Karpas-422 (cell line): ENCODE measurements at regions not wholly inside any gene's neighbourhood (a gene's known extent, or its start where the extent isn't known, plus 50 kb on each side); places are given as distances from the start of the nearest gene placed in this dataset.
"Not testable (repeated sequence)": the region's sequence is repeated elsewhere in the genome, so short reads cannot be mapped to it uniquely, and the experiment has no call there.

Experiments
- DNase-seq: peaks from one replicate; pipeline ENCODE4 v3.0.0-alpha.2; 2015
- H2AFZ ChIP-seq: fragments of 200-600 bp; sonication (generic); 2 replicates; pipeline ENCODE4 v1.6.1; 2014; ENCODE audit warnings: antibody characterized with exemption, low read length, mixed read lengths
- H3K27ac ChIP-seq: fragments of 200-600 bp; sonication (generic); 2 replicates; pipeline ENCODE4 v1.5.1; 2014; ENCODE audit warnings: mild to moderate bottlenecking, low read length, moderate library complexity
- H3K27me3 ChIP-seq: fragments of 200-600 bp; sonication (generic); 2 replicates; pipeline ENCODE4 v1.6.1; 2014; ENCODE audit warnings: low read length, mixed read lengths
- H3K36me3 ChIP-seq: fragments of 200-600 bp; sonication (generic); 2 replicates; pipeline ENCODE4 v1.6.1; 2014; ENCODE audit warnings: low read length, mixed read lengths; ENCODE audit not compliant: insufficient read depth
- H3K4me1 ChIP-seq: fragments of 200-600 bp; sonication (generic); 2 replicates; pipeline ENCODE4 v1.6.1; 2014; ENCODE audit warnings: mild to moderate bottlenecking, low read length, mixed read lengths
- H3K4me2 ChIP-seq: fragments of 200-600 bp; sonication (generic); 2 replicates; pipeline ENCODE4 v1.6.1; 2014; ENCODE audit warnings: low read length, low read depth, mild to moderate bottlenecking; ENCODE audit not compliant: poor library complexity, severe bottlenecking
- H3K4me3 ChIP-seq: fragments of 200-600 bp; sonication (generic); 2 replicates; pipeline ENCODE4 v1.5.1; 2014; ENCODE audit warnings: mild to moderate bottlenecking, antibody characterized with exemption, low read length, mixed read lengths
- H3K79me2 ChIP-seq: fragments of 200-600 bp; sonication (generic); 2 replicates; pipeline ENCODE4 v1.6.1; 2014; ENCODE audit warnings: mild to moderate bottlenecking, low read length, mixed read lengths
- H3K9ac ChIP-seq: fragments of 200-600 bp; sonication (generic); 2 replicates; pipeline ENCODE4 v1.6.0; 2014; ENCODE audit warnings: low read length
- H3K9me2 ChIP-seq: fragments of 200-600 bp; sonication (generic), shearing (Covaris generic); replicated peaks from 2 replicates; pipeline ENCODE4 v1.6.0; 2014; ENCODE audit warnings: mild to moderate bottlenecking, low read length, moderate library complexity; ENCODE audit not compliant: insufficient read depth
- H3K9me3 ChIP-seq: fragments of 300-700, 200-600 bp; sonication (generic); 2 replicates; pipeline ENCODE4 v1.6.1; 2014; ENCODE audit warnings: low read length, mixed read lengths
- H4K20me1 ChIP-seq: fragments of 200-600 bp; sonication (generic); 2 replicates; pipeline ENCODE4 v1.6.1; 2014; ENCODE audit warnings: mild to moderate bottlenecking, antibody characterized with exemption, low read length, low read depth; ENCODE audit not compliant: insufficient read depth

DNA sequence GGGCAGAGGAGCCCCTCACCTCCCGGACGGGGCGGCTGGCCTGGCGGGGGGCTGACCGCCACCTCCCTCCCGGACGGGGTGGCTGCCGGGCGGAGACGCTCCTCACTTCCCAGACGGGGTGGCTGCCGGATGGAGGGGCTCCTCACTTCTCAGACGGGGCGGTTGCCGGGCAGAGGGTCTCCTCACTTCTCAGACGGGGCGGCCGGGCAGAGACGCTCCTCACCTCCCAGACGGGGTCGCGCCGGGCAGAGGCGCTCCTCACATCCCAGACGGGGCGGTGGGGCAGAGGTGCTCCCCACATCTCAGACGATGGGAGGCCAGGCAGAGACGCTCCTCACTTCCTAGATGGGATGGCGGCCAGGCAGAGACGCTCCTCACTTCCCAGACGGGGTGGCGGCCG, 1615.9 kb upstream of the C9orf72 start:
- not testable (repeated sequence) for H3K4me1 ChIP-seq, H3K9me2 ChIP-seq, H4K20me1 ChIP-seq, H3K79me2 ChIP-seq, H3K4me2 ChIP-seq, H2AFZ ChIP-seq, H3K4me3 ChIP-seq, H3K9ac ChIP-seq, H3K36me3 ChIP-seq, H3K27ac ChIP-seq, DNase-seq, H3K9me3 ChIP-seq, H3K27me3 ChIP-seq

DNA sequence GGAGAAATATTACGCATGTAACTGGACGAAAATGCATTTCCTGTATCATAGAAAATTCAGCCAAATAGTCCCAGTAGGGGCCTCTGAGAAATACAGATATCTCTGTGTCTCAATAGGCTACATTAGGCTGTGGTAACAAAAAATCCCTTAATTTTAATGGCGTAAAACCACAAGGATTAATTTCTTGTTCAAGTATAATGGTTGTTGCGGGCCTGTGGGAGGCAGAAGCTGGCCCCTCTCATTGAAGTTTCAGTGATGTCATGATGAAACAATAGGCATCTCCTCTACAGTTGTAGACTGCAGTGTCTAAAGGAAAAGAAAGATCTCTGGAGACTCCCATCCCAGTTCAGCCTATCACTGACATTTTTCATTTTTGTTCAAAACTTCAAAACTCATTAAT, 1625.6 kb upstream of the C9orf72 start:
- Histone ChIP-seq H3K4me2 (no peak overlapping the region), H3K79me2 (no peaks in the 10 kb centered on the region), H3K4me3 (no peak overlapping the region), H3K9ac (no peak overlapping the region), H3K36me3 (no peaks in the 10 kb centered on the region), H3K27me3 (no peaks in the 10 kb centered on the region), H3K27ac (no peak overlapping the region), H3K9me3 (peaks cover 5% of the 10 kb centered on the region), H3K4me1 (no peaks in the 10 kb centered on the region), H3K9me2 (no peaks in the 10 kb centered on the region), H2AFZ (no peak overlapping the region), H4K20me1 (no peaks in the 10 kb centered on the region)
- DNase-seq: no peak

DNA sequence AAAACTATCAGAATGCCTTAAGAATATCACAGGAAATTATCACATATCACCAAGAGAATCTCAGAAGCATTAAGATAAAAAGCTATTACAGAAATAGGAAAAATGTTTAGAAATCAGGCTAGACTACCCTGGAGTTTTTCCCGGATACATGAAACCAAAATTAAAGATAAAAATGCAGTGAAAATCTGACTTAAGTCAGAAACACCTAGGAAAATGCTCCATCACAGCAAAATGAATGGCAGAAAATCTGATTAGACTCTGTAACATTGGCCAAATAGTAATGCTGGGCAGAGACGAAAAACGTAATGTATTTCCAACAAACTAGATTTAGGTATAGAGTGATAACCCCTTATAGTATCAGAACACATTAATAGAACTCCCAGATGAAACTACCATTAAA, 1626.7 kb upstream of the C9orf72 start:
- H3K27me3 ChIP-seq: no peaks in the 10 kb centered on the region
- H3K27ac ChIP-seq: no peak overlapping the region
- no peaks in the 10 kb centered on the region for H3K36me3 ChIP-seq
- H4K20me1 ChIP-seq: no peaks in the 10 kb centered on the region
- DNase-seq: no peak
- H3K9me3 ChIP-seq: no peaks in the 10 kb centered on the region; the same call in none of the 2 replicates
- no peak overlapping the region for H3K4me3 ChIP-seq
- no peak overlapping the region for H2AFZ ChIP-seq
- no peaks in the 10 kb centered on the region for H3K79me2 ChIP-seq
- no peaks in the 10 kb centered on the region for H3K9me2 ChIP-seq
- no peak overlapping the region for H3K4me2 ChIP-seq
- no peaks in the 10 kb centered on the region for H3K4me1 ChIP-seq
- H3K9ac ChIP-seq: no peak overlapping the region

DNA sequence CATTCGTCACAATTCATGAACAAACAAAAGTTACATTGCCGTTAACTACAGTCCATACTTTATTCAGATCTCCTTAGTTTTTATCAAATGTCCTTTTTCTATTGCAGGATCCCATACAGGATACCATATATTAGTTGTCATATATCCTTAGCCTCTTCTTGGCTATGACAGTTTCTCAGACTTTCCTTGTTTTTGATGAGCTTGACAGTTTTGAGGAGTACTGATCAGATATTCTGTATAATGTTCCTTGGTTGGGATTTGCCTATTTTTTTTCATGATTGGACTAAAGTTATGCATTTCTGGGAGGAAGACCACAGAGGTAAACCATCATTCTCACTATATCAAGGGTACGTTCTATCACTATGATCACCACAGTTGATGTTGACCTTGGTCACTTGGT, 1627.4 kb upstream of the C9orf72 start:
- no peaks in the 10 kb centered on the region for H4K20me1 ChIP-seq
- no peak overlapping the region for H3K4me2 ChIP-seq
- H3K27ac ChIP-seq: no peak overlapping the region
- no peaks in the 10 kb centered on the region for H3K4me1 ChIP-seq
- no peaks in the 10 kb centered on the region for H3K9me2 ChIP-seq
- H3K36me3 ChIP-seq: no peaks in the 10 kb centered on the region
- H3K9ac ChIP-seq: no peak overlapping the region
- no peaks in the 10 kb centered on the region for H3K79me2 ChIP-seq
- no peaks in the 10 kb centered on the region; the same call in none of the 2 replicates for H3K9me3 ChIP-seq
- H3K27me3 ChIP-seq: no peaks in the 10 kb centered on the region
- no peak overlapping the region for H3K4me3 ChIP-seq
- no peak for DNase-seq
- no peak overlapping the region for H2AFZ ChIP-seq

- no peaks in the 10 kb centered on the region for H3K9me2 ChIP-seq
- H3K4me1 ChIP-seq: no peaks in the 10 kb centered on the region
- no peak overlapping the region for H3K4me2 ChIP-seq
- no peaks in the 10 kb centered on the region for H4K20me1 ChIP-seq
- peaks cover 4% of the 10 kb centered on the region; the same call in 1 of the 2 replicates for H3K9me3 ChIP-seq
- no peak overlapping the region for H3K9ac ChIP-seq
- no peak overlapping the region for H2AFZ ChIP-seq
- H3K4me3 ChIP-seq: no peak overlapping the region
- no peaks in the 10 kb centered on the region for H3K27me3 ChIP-seq
- no peak overlapping the region for H3K27ac ChIP-seq
- H3K79me2 ChIP-seq: no peaks in the 10 kb centered on the region
- no peak for DNase-seq
- H3K36me3 ChIP-seq: no peaks in the 10 kb centered on the region
Measured at GRCh38 chr9:29203244-29203930, 1630.1 kb upstream of the C9orf72 start.

DNA sequence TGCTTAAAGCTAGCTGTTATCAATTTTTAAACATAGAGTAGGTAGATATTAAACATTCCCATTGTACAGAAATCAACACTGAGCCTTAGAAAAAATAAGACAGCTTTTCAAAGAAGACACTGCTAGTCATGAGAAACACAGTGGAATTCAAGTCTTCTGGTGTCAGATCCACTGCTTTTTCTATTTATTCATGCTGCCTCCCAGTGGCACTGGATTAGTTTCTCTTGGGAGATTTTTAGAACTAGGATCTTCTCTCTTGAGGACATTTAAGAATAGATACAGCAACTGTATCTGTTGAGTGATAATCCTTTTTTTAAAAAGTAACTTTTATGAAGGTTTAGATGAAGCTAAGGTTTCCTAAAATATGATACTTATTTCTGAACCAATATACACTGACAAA, 1635.4 kb upstream of the C9orf72 start:
- Histone ChIP-seq H3K9me2 (no peaks in the 10 kb centered on the region), H3K79me2 (no peaks in the 10 kb centered on the region), H3K9me3 (peaks cover 11% of the 10 kb centered on the region; the same call in 1 of the 2 replicates), H4K20me1 (no peaks in the 10 kb centered on the region), H3K4me3 (no peak overlapping the region), H2AFZ (no peak overlapping the region), H3K27me3 (no peaks in the 10 kb centered on the region), H3K36me3 (no peaks in the 10 kb centered on the region), H3K4me2 (no peak overlapping the region), H3K4me1 (no peaks in the 10 kb centered on the region), H3K9ac (no peak overlapping the region), H3K27ac (no peak overlapping the region)
- DNase-seq: no peak

GRCh38 chr9:29209748-29210291, 1636.5 kb upstream of the C9orf72 start:
- no peak for DNase-seq
- peaks cover 11% of the 10 kb centered on the region; the same call in 1 of the 2 replicates for H3K9me3 ChIP-seq
- no peak overlapping the region for H3K27ac ChIP-seq
- no peaks in the 10 kb centered on the region for H3K9me2 ChIP-seq
- H2AFZ ChIP-seq: no peak overlapping the region
- H3K9ac ChIP-seq: no peak overlapping the region
- no peak overlapping the region for H3K4me2 ChIP-seq
- no peaks in the 10 kb centered on the region for H3K27me3 ChIP-seq
- H3K4me1 ChIP-seq: no peaks in the 10 kb centered on the region
- H3K4me3 ChIP-seq: no peak overlapping the region
- H3K79me2 ChIP-seq: no peaks in the 10 kb centered on the region
- no peaks in the 10 kb centered on the region for H3K36me3 ChIP-seq
- no peaks in the 10 kb centered on the region for H4K20me1 ChIP-seq

DNA sequence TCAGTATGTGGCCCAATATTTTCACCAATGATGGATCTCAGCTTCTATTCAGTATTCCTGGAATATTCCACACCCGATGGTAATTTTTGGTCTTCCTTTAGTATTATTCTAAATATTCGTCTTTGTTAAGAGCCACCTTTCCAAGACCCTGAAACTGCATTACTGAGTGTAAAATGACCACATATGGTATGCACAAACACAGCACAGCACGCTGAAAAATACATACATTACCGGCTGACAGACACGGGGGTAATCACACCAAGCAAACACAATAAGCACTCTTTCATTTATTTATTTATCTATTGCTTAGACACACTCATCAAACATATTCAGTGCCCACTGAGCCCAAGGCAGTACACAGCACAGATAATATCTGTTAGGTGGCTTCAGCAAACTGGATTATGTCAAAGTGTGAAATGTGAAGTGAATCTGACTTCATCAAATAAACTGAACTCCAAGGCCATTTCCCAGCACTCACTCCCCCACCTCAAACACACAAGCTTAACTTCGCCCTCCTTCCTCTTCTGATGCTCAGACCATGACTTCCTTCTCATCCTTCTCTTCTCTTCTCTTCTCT, 1637.8 kb upstream of the C9orf72 start:
- H3K4me1 ChIP-seq: no peaks in the 10 kb centered on the region
- no peak overlapping the region for H3K9ac ChIP-seq
- H3K4me2 ChIP-seq: no peak overlapping the region
- H4K20me1 ChIP-seq: no peaks in the 10 kb centered on the region
- H3K27me3 ChIP-seq: no peaks in the 10 kb centered on the region
- no peak overlapping the region for H3K27ac ChIP-seq
- no peak overlapping the region for H2AFZ ChIP-seq
- no peak overlapping the region for H3K4me3 ChIP-seq
- no peaks in the 10 kb centered on the region for H3K79me2 ChIP-seq
- no peak for DNase-seq
- H3K9me3 ChIP-seq: peaks cover 18% of the 10 kb centered on the region
- H3K9me2 ChIP-seq: no peaks in the 10 kb centered on the region
- no peaks in the 10 kb centered on the region for H3K36me3 ChIP-seq
